SK-MEL-5 (cell line): ENCODE measurements at regions not wholly inside any gene's neighbourhood (a gene's known extent, or its start where the extent isn't known, plus 50 kb on each side); places are given as distances from the start of the nearest gene placed in this dataset.
A peak's percentile ranks its signal among the peaks of the same experiment; 100 is the strongest.

Experiments
- DNase-seq: peaks from one replicate; pipeline ENCODE4 v3.0.0-alpha.2; 2016; ENCODE audit warnings: low read depth, low spot score
- in situ Hi-C: cut with HindIII; loops from 2 replicates; pipeline ENCODE4 v1.10.0; 2016; ENCODE audit warnings: low sequenced_read_pairs, high pct_unique_total_duplicates, low pct_unique_long_range_greater_than_20kb

GRCh38 chr10:29931833-29932232 is 127.6 kb downstream of the JCAD start:
- in situ Hi-C loops = no loop called here
- no peak for DNase-seq

GRCh38 chr10:29929006-29929405 is 130.4 kb downstream of the JCAD start:
- DNase-seq = no peak
- in situ Hi-C loops = no loop called here

GRCh38 chr10:29926693-29927048 is 132.7 kb downstream of the JCAD start:
- DNase-seq = peak; percentile 47
- in situ Hi-C loops = no loop called here

- DNase-seq = no peak
- in situ Hi-C loops = no loop called here
Observed at GRCh38 chr10:29925771-29926692, 133.4 kb downstream of the JCAD start.

GRCh38 chr10:29924436-29924835 is 134.9 kb downstream of the JCAD start:
- in situ Hi-C loops = no loop called here

GRCh38 chr10:29923416-29923965 is 135.9 kb downstream of the JCAD start:
- in situ Hi-C loops = no loop called here
- no peak for DNase-seq

More at GRCh38 chr10:29924436-29924835, 134.9 kb downstream of the JCAD start:
- no peak for DNase-seq

GRCh38 chr10:29922892-29923291 is 136.5 kb downstream of the JCAD start:
- in situ Hi-C loops = no loop called here
- no peak for DNase-seq

- in situ Hi-C loops = no loop called here
- no peak for DNase-seq
Observed at GRCh38 chr10:29922226-29922625, 137.2 kb downstream of the JCAD start.

- no peak for DNase-seq
Observed at GRCh38 chr10:29921071-29921446, 138.3 kb downstream of the JCAD start.

GRCh38 chr10:29920408-29921070 is 138.8 kb downstream of the JCAD start:
- DNase-seq = no peak
- in situ Hi-C loops = no loop called here

More at GRCh38 chr10:29921071-29921446, 138.3 kb downstream of the JCAD start:
- in situ Hi-C loops = no loop called here

GRCh38 chr10:29918623-29919400 is 140.6 kb downstream of the JCAD start:
- in situ Hi-C loops = no loop called here
- DNase-seq = no peak

- in situ Hi-C loops = no loop called here
- no peak for DNase-seq
Observed at GRCh38 chr10:29917311-29917710, 142.1 kb downstream of the JCAD start.

- DNase-seq = no peak
- in situ Hi-C loops = no loop called here
Observed at GRCh38 chr10:29916669-29917068, 142.7 kb downstream of the JCAD start.

GRCh38 chr10:29914986-29915785 is 144.2 kb downstream of the JCAD start:
- DNase-seq = no peak
- in situ Hi-C loops = no loop called here

GRCh38 chr10:29908962-29909361 is 150.4 kb downstream of the JCAD start:
- no peak for DNase-seq
- in situ Hi-C loops = no loop called here

GRCh38 chr10:29900865-29901264 is 158.5 kb downstream of the JCAD start:
- in situ Hi-C loops = no loop called here
- no peak for DNase-seq

- in situ Hi-C loops = no loop called here
- no peak for DNase-seq
Observed at GRCh38 chr10:29897999-29898716, 161.2 kb downstream of the JCAD start.
